ENCODE measurements at regions not wholly inside any gene's neighbourhood (a gene's known extent, or its start where the extent isn't known, plus 50 kb on each side); places are given as distances from the start of the nearest gene placed in this dataset.
"Not testable (repeated sequence)": the region's sequence is repeated elsewhere in the genome, so short reads cannot be mapped to it uniquely, and the experiment has no call there.

DNA sequence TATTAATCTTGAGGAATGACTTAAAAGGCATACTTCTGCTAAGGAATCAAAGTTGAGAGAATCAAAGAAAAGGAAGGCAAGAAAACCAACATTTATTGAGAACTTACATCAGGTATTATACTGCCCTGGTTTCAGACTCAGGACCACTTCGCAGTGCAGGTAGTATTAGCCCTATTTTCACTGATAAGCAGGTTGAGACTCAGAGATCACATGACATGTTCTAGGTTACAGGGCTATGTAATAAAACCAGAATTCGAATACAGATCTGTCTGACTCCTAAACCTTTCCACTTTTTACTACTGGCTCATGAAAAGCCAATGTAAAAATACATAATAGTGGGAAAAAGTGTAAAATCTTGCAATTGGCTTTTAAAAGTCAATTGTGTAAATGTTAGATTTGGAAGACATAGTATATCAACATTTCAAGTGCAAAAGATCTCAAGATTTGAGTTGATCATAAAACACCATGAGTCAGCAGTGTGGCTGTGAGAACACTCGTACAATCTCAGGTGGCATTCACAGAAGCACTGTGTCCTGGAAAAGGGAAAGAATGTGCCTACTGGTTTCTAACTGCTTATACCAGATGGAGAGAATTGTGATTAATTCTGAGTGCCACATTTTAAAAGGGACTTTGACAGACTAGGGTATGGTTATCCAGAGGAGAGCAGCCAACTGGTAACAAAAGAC lies 195.8 kb upstream of the MKLN1 start:
- no peak for DNase-seq (ENCODE audit: low read depth, low spot score)

GRCh38 chr7:131139462-131139861 lies 188.2 kb upstream of the MKLN1 start:
- no peak for DNase-seq (ENCODE audit: low read depth, low spot score)

- no peak for DNase-seq (ENCODE audit: low read depth, low spot score)
Observed at GRCh38 chr7:131141443-131141967, 186.2 kb upstream of the MKLN1 start.

- no peak for DNase-seq (ENCODE audit: low read depth, low spot score)
Observed at GRCh38 chr7:131143869-131144268, 183.8 kb upstream of the MKLN1 start.

- no peak for DNase-seq (ENCODE audit: low read depth, low spot score)
Observed at GRCh38 chr7:131145026-131145425, 182.7 kb upstream of the MKLN1 start.

DNA sequence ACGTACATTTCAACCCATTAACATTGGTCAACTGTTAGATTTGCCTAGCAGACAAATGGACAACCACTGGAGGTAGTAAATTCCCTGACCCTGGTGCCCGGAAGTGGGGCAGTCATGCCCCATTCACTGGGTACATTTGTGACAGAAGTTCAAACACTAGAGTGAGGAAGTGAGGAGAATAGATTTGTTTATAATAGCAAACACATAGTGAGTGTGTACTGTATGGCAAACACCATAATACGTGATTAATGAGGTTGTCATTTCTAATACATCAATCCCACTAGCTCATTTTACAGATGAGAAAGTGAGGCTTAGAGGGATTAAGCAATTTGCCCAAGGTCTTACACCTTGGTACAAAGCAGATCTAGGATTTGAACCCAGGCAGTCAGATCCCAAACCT lies 181.9 kb upstream of the MKLN1 start:
- no peak for DNase-seq (ENCODE audit: low read depth, low spot score)

DNA sequence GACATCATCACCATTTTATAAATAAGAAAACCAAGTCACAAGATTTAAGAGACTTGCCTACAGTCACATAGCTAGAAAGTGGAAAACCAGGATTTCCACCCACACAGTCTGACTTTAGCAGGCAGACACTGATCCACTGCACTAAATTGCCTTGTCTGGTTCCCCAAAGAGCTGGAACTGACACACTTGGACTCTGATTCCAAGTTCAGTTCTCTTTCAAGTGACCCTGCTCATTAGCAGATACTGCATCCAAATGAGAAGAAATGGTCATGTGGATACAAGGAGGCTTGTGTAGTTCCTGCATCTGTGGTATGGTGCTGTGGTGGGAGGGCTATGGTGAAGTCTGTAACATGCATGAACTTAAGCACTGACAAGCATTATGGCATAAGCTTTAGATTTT lies 180.1 kb upstream of the MKLN1 start:
- no peak for DNase-seq (ENCODE audit: low read depth, low spot score)

- DNase-seq (ENCODE audit: low read depth, low spot score) = no peak
Observed at GRCh38 chr7:131148258-131148657, 179.4 kb upstream of the MKLN1 start.

DNA sequence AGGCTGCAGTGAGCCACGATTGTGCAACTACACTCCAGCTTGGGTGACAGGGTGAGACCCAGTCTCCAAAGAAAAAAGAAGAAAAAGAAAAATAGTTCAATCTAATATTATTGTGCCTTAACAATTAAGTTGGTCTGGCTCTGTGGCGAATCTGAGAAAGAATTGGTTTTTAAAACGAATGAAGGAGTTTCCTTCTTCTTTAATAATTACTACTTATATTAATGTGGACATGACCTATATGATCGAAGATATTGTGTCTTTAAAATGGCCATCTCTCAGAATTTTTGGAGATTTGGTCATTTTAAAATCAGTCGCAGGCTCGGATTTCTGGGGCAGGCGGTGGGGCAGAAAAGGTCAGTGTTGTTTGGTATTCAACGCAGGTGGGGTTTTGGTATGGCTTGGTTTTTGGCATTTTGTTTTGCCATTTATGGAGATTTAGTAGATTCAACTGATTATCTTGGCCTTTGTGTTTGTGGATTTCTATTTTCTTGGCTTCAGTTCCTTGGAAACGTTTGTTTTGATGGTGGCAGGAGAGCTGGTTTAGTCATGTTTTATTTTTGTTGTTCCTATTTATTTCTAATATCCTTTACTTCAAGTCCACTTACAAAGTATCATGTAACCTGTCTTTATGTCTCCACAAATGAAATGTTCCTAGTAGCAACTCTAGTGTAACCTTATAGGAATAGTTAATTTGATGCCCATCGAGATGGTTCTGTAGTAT lies 178.8 kb upstream of the MKLN1 start:
- no peak for DNase-seq (ENCODE audit: low read depth, low spot score)

DNA sequence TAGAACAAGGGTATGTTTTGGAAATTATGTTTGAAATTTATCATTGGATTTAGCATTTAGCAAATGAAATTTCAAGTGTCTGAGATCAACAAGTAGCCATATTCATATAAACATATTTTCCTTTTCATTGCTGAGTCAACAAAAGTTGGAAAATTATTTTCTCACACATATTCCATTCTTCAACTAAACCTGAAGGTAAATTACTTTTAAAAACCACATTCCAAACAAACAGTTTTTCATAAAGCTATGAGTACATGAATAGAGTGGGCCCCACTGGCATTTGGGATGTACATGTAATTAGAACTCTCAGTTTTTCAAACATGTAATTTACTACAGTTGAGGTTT lies 178.3 kb upstream of the MKLN1 start:
- DNase-seq (ENCODE audit: low read depth, low spot score) = no peak

- no peak for DNase-seq (ENCODE audit: low read depth, low spot score)
Observed at GRCh38 chr7:131149840-131150239, 177.8 kb upstream of the MKLN1 start.

GRCh38 chr7:131151034-131151433 lies 176.6 kb upstream of the MKLN1 start:
- no peak for DNase-seq (ENCODE audit: low read depth, low spot score)

GRCh38 chr7:131152766-131153165 lies 174.9 kb upstream of the MKLN1 start:
- no peak for DNase-seq (ENCODE audit: low read depth, low spot score)

GRCh38 chr7:131154380-131154779 lies 173.3 kb upstream of the MKLN1 start:
- no peak for DNase-seq (ENCODE audit: low read depth, low spot score)

GRCh38 chr7:131157530-131158243 lies 170.0 kb upstream of the MKLN1 start:
- no peak for DNase-seq (ENCODE audit: low read depth, low spot score)

DNA sequence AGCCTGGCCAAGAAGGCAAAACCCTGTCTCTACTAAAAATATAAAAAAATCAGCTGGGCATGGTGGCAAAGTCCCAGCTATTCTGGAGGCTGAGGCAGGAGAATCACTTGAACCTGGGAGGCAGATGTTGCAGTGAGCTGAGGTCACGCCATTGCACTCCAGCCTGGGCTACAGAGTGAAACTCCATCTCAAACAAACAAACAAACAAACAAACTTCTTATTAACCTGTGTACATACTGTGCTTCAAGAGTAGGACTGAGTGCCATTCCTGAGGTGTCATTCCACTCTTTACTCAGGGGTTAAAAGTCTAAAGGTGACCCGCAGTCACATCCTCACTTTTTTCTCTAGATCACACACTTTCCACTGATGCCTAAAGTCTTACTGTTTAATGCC lies 169.4 kb upstream of the MKLN1 start:
- not testable (repeated sequence) for DNase-seq (ENCODE audit: low read depth, low spot score)

DNA sequence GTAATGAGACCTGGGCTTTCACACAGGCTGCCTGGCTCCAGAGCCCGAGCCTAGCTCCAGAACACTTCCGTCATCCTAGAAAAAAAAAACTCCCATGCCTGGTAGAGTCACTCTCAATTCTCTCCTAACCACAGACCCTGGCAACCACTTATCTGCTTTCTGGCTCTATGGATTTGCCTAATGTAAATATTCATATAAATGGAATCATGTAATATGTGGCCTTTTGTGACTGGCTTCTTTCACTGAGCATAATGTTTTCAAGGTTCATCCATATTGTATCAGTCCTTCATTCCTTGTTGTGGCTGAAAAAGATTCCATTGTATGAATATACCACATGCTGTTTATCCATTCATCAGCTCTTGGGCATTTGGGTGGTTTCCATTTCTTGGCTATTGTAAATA lies 167.7 kb upstream of the MKLN1 start:
- no peak for DNase-seq (ENCODE audit: low read depth, low spot score)

DNA sequence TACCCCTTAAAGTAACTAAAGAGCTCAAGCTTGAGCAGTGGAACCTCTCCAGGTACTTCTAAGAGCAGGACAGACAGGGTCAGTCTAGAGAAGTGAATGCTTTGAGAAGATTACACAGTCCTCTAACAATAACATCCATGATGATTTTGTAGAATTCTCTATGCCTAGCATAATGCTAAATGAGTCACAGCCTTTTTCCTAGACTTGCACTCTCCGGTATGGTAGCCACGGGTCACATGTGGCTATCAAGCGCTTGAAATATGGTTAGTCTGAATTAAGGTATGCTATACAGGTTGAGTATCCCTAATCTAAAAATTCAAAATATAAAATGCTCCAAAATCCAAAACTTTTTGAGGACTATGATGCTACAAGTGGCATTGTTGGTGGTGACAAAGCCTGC lies 166.6 kb upstream of the MKLN1 start:
- no peak for DNase-seq (ENCODE audit: low read depth, low spot score)

GRCh38 chr7:131164025-131164925 lies 163.4 kb upstream of the MKLN1 start:
- no peak for DNase-seq (ENCODE audit: low read depth, low spot score)

- no peak for DNase-seq (ENCODE audit: low read depth, low spot score)
Observed at GRCh38 chr7:131166066-131166465, 161.6 kb upstream of the MKLN1 start.

DNA sequence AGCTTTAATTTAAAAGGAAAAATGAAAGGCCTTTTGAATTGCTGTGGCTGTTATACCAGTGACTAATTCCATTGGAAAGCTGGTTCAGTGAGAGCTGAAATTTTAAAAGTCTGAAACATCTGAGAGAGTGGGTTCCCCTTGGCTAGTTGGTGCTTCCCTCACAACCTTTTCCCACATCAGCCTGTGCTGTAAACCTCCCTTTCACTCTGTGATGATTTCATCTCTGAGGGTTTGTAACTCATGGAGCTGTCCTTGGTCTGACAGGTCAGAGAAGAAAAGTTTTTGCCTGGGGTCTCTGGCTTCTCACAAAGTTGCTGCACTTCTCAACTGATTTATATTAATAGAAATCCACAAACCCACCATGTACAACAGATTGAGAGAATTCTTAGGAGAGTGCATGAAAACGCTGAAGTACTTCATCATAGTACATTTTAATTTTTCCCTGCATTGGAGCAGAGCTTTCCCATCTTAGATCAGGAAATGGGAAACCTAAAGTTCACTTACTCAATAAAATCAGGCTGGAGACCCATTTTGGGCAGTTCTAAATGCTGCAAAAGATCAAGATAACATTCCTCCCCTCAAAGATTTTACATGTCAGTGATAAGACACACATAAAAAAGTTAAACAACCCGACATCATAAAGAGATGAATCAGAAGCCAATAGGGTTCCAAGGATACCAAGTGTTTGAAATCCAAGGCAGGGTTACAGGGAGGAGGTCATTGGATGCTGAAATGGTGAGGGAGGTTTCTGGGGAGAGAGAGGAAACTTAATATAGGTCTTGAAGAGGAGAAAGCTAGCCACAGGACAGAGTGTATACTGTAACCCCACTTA lies 157.0 kb upstream of the MKLN1 start:
- no peak for DNase-seq (ENCODE audit: low read depth, low spot score)
